ENCODE measurements at regions not wholly inside any gene's neighbourhood (a gene's known extent, or its start where the extent isn't known, plus 50 kb on each side); places are given as distances from the start of the nearest gene placed in this dataset.

GRCh38 chr6:82076916-82077315 is 170.6 kb downstream of the IBTK start:
- ChIA-PET CTCF (interaction anchor here (0.5 kb wide), 1 partner anchor 19 kb away, joined by 5 read pairs; no protein-coding TSS in a partner anchor), POLR2A (no interaction called here)
- DNase-seq (ENCODE audit: extremely low spot score), result no peak
- no peak for TF ChIP-seq ELF4 (IDR thresholded peaks at IDR 0.05)
- TF ChIP-seq SUZ12 (IDR thresholded peaks at IDR 0.05), result no peak
- TF ChIP-seq FOXM1 (IDR thresholded peaks at IDR 0.05; ENCODE audit: borderline replicate concordance), result no peak
- TF ChIP-seq HDGF (IDR thresholded peaks at IDR 0.05; ENCODE audit: borderline replicate concordance), result no peak
- no peak for TF ChIP-seq FOXA1 (IDR thresholded peaks at IDR 0.05)
- no peak for TF ChIP-seq CTBP1 (IDR thresholded peaks at IDR 0.05; ENCODE audit: borderline replicate concordance)
- TF ChIP-seq BHLHE40 (IDR thresholded peaks at IDR 0.05; ENCODE audit: borderline replicate concordance), result no peak
- no peak for TF ChIP-seq TARDBP (IDR thresholded peaks at IDR 0.05)
- TF ChIP-seq L3MBTL2 (conservative IDR thresholded peaks at IDR 0.05), result no peak
- TF ChIP-seq FOXK2 (IDR thresholded peaks at IDR 0.05), result no peak
- no peak for TF ChIP-seq ARNT (IDR thresholded peaks at IDR 0.05)
- no peak for TF ChIP-seq PKNOX1 (IDR thresholded peaks at IDR 0.05)
- no peak for TF ChIP-seq NFRKB (IDR thresholded peaks at IDR 0.05)
- no peak for TF ChIP-seq SP1 (IDR thresholded peaks at IDR 0.05)
- no peak for TF ChIP-seq LEF1 (IDR thresholded peaks at IDR 0.05; ENCODE audit: borderline replicate concordance)
- TF ChIP-seq ZNF384 (IDR thresholded peaks at IDR 0.05), result no peak

- DNase-seq (ENCODE audit: extremely low spot score), result no peak
- POLR2A ChIA-PET, result no interaction called here
- TF ChIP-seq TARDBP (IDR thresholded peaks at IDR 0.05) (no peak), PKNOX1 (IDR thresholded peaks at IDR 0.05) (no peak), FOXM1 (IDR thresholded peaks at IDR 0.05; ENCODE audit: borderline replicate concordance) (no peak), CTBP1 (IDR thresholded peaks at IDR 0.05; ENCODE audit: borderline replicate concordance) (no peak), SUZ12 (IDR thresholded peaks at IDR 0.05) (no peak), ARNT (IDR thresholded peaks at IDR 0.05) (no peak), FOXA1 (IDR thresholded peaks at IDR 0.05) (no peak), FOXK2 (IDR thresholded peaks at IDR 0.05) (no peak), SP1 (IDR thresholded peaks at IDR 0.05) (no peak), L3MBTL2 (conservative IDR thresholded peaks at IDR 0.05) (no peak), ZNF384 (IDR thresholded peaks at IDR 0.05) (no peak), LEF1 (IDR thresholded peaks at IDR 0.05; ENCODE audit: borderline replicate concordance) (no peak), ELF4 (IDR thresholded peaks at IDR 0.05) (no peak), NFRKB (IDR thresholded peaks at IDR 0.05) (no peak), BHLHE40 (IDR thresholded peaks at IDR 0.05; ENCODE audit: borderline replicate concordance) (no peak), HDGF (IDR thresholded peaks at IDR 0.05; ENCODE audit: borderline replicate concordance) (no peak)
- CTCF ChIA-PET, result no interaction called here
Measured at GRCh38 chr6:82074556-82074955, 173.0 kb downstream of the IBTK start.

GRCh38 chr6:82073484-82073883 is 174.1 kb downstream of the IBTK start:
- POLR2A ChIA-PET, result no interaction called here
- no peak for TF ChIP-seq BHLHE40 (IDR thresholded peaks at IDR 0.05; ENCODE audit: borderline replicate concordance)
- TF ChIP-seq ELF4 (IDR thresholded peaks at IDR 0.05), result no peak
- no peak for TF ChIP-seq TARDBP (IDR thresholded peaks at IDR 0.05)
- TF ChIP-seq SP1 (IDR thresholded peaks at IDR 0.05), result no peak
- no peak for TF ChIP-seq NFRKB (IDR thresholded peaks at IDR 0.05)
- no peak for TF ChIP-seq HDGF (IDR thresholded peaks at IDR 0.05; ENCODE audit: borderline replicate concordance)
- TF ChIP-seq FOXK2 (IDR thresholded peaks at IDR 0.05), result no peak
- TF ChIP-seq L3MBTL2 (conservative IDR thresholded peaks at IDR 0.05), result no peak
- no peak for TF ChIP-seq LEF1 (IDR thresholded peaks at IDR 0.05; ENCODE audit: borderline replicate concordance)
- TF ChIP-seq SUZ12 (IDR thresholded peaks at IDR 0.05), result no peak
- no peak for TF ChIP-seq PKNOX1 (IDR thresholded peaks at IDR 0.05)
- no peak for TF ChIP-seq ARNT (IDR thresholded peaks at IDR 0.05)
- no peak for TF ChIP-seq FOXA1 (IDR thresholded peaks at IDR 0.05)
- TF ChIP-seq ZNF384 (IDR thresholded peaks at IDR 0.05), result no peak
- no peak for TF ChIP-seq CTBP1 (IDR thresholded peaks at IDR 0.05; ENCODE audit: borderline replicate concordance)
- no peak for TF ChIP-seq FOXM1 (IDR thresholded peaks at IDR 0.05; ENCODE audit: borderline replicate concordance)
- CTCF ChIA-PET, result no interaction called here
- no peak for DNase-seq (ENCODE audit: extremely low spot score)

GRCh38 chr6:82072751-82073150 is 174.8 kb downstream of the IBTK start:
- ChIA-PET POLR2A (no interaction called here), CTCF (no interaction called here)
- no peak for TF ChIP-seq FOXM1 (IDR thresholded peaks at IDR 0.05; ENCODE audit: borderline replicate concordance)
- no peak for TF ChIP-seq FOXA1 (IDR thresholded peaks at IDR 0.05)
- TF ChIP-seq ZNF384 (IDR thresholded peaks at IDR 0.05), result no peak
- no peak for TF ChIP-seq NFRKB (IDR thresholded peaks at IDR 0.05)
- TF ChIP-seq L3MBTL2 (conservative IDR thresholded peaks at IDR 0.05), result no peak
- TF ChIP-seq TARDBP (IDR thresholded peaks at IDR 0.05), result no peak
- no peak for TF ChIP-seq ELF4 (IDR thresholded peaks at IDR 0.05)
- TF ChIP-seq PKNOX1 (IDR thresholded peaks at IDR 0.05), result no peak
- no peak for TF ChIP-seq SUZ12 (IDR thresholded peaks at IDR 0.05)
- no peak for TF ChIP-seq SP1 (IDR thresholded peaks at IDR 0.05)
- no peak for TF ChIP-seq BHLHE40 (IDR thresholded peaks at IDR 0.05; ENCODE audit: borderline replicate concordance)
- TF ChIP-seq HDGF (IDR thresholded peaks at IDR 0.05; ENCODE audit: borderline replicate concordance), result no peak
- DNase-seq (ENCODE audit: extremely low spot score), result no peak

GRCh38 chr6:82072121-82072521 is 175.4 kb downstream of the IBTK start:
- ChIA-PET POLR2A (no interaction called here), CTCF (interaction anchor here (0.6 kb wide), 1 partner anchor 929 kb away, joined by 3 read pairs; no protein-coding TSS in a partner anchor)
- TF ChIP-seq NFRKB (IDR thresholded peaks at IDR 0.05) (no peak), LEF1 (IDR thresholded peaks at IDR 0.05; ENCODE audit: borderline replicate concordance) (no peak), ELF4 (IDR thresholded peaks at IDR 0.05) (no peak), FOXK2 (IDR thresholded peaks at IDR 0.05) (no peak), ARNT (IDR thresholded peaks at IDR 0.05) (no peak), SUZ12 (IDR thresholded peaks at IDR 0.05) (no peak), L3MBTL2 (conservative IDR thresholded peaks at IDR 0.05) (no peak), ZNF384 (IDR thresholded peaks at IDR 0.05) (no peak), CTBP1 (IDR thresholded peaks at IDR 0.05; ENCODE audit: borderline replicate concordance) (no peak), TARDBP (IDR thresholded peaks at IDR 0.05) (no peak), SP1 (IDR thresholded peaks at IDR 0.05) (no peak), FOXA1 (IDR thresholded peaks at IDR 0.05) (no peak), BHLHE40 (IDR thresholded peaks at IDR 0.05; ENCODE audit: borderline replicate concordance) (no peak), FOXM1 (IDR thresholded peaks at IDR 0.05; ENCODE audit: borderline replicate concordance) (no peak), HDGF (IDR thresholded peaks at IDR 0.05; ENCODE audit: borderline replicate concordance) (no peak), PKNOX1 (IDR thresholded peaks at IDR 0.05) (no peak)
- no peak for DNase-seq (ENCODE audit: extremely low spot score)
